ENCODE measurements at regions not wholly inside any gene's neighbourhood (a gene's known extent, or its start where the extent isn't known, plus 50 kb on each side); places are given as distances from the start of the nearest gene placed in this dataset.
"Not testable (repeated sequence)": the region's sequence is repeated elsewhere in the genome, so short reads cannot be mapped to it uniquely, and the experiment has no call there.

DNA sequence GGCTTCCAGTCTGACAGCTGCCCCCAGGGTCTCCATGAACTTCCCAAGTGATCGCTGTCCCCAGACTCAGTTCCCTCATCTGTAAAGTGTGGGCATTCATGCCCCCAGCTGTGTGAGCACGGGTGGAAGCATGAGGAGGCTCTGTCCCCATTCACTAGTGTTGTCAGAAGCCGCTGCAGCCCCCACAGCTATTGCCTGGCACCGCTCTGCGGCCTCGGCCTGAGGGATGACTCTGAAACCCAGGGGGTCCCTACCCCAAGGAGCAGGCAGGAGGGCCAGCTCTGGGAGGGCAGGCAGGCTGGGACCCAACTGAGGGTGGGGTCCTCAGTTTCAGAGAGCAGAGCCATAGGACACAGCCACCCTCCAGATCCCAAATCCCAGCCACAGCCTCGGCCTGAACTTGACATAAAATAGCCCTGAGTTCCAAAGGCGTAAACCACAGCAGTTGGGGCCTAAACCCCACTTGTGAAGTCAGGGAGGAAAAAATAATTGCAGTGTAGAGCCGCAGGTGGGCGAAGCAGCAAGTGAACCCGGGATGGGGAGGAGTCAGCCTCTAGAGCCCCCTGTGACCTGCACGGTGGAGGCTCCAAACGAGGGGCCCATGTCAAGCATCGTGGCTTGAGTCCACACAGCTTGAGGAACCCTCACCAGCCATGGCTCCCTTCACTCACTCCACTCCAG, 66.0 kb upstream of the ADAMTS2 start:
- DNase-seq (ENCODE audit: low read depth in 4 of 4, low spot score in 3 of 4): no peak

DNA sequence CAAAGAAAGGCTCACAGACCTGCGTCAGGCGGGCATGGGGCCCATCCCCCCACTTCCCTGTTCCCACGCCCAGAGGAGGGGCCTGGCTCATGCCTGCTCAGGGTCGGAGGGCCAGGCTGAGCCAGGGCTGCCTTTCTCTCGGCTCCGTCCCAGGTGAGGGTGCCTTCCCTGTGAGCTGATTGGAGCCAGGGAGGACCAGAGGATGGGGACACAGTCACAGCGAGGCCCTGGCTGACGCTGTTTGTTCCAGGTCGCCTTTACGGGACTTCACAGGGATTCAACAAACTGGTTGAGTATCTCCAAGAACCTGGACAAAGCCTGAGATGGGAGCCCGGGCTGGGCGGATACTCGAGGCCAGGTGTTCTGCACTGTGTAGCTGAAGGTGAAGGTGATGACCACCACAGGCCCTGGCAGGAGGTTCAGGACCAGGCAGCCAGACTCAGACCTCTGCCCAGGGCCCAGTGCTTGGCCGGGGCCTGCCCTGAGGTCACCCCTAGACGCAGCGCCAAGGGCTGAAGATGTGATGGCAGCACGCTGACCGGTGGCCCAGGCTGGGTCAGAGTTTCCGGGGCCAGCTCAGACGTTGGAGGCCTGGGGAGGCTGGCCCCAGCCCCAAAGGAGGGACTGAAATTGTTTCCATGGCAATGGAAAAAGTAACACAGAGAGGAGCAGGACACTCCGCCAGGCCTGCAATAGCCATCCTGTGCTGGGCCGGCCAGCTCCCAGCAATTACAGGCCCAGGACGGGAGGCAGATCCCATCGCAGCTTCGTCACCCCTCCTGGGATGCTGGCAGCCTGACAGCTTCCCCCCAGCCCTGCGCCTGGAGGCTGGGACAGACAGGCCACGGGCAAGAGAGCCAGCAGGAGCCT, 65.3 kb upstream of the ADAMTS2 start:
- no peak for DNase-seq (ENCODE audit: low read depth in 4 of 4, low spot score in 3 of 4)

DNA sequence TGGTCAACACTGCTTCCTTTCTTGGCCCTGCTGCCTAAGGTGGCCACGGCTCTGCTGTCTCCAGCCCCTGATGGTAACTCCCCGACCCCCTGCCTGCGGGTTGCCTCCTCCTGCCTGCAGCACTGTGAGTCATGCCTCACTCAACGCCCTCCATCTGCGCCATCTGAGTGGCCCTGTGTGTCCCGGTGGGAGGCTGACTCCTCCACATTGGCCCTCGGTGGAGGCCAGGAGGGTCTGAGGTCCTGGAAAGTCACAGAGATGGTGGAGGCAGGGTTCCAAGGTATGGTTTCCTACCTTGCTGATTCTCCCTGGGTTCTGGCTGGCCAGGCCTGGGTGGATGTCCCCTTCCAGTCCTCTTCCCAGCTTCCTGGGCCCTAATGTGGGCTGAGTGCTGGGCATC, 64.5 kb upstream of the ADAMTS2 start:
- no peak for DNase-seq (ENCODE audit: low read depth in 4 of 4, low spot score in 3 of 4)

- no peak for DNase-seq (ENCODE audit: low read depth in 4 of 4, low spot score in 3 of 4)
These were observed 63.4 kb upstream of the ADAMTS2 start for GRCh38 chr5:179408611-179409010.

DNA sequence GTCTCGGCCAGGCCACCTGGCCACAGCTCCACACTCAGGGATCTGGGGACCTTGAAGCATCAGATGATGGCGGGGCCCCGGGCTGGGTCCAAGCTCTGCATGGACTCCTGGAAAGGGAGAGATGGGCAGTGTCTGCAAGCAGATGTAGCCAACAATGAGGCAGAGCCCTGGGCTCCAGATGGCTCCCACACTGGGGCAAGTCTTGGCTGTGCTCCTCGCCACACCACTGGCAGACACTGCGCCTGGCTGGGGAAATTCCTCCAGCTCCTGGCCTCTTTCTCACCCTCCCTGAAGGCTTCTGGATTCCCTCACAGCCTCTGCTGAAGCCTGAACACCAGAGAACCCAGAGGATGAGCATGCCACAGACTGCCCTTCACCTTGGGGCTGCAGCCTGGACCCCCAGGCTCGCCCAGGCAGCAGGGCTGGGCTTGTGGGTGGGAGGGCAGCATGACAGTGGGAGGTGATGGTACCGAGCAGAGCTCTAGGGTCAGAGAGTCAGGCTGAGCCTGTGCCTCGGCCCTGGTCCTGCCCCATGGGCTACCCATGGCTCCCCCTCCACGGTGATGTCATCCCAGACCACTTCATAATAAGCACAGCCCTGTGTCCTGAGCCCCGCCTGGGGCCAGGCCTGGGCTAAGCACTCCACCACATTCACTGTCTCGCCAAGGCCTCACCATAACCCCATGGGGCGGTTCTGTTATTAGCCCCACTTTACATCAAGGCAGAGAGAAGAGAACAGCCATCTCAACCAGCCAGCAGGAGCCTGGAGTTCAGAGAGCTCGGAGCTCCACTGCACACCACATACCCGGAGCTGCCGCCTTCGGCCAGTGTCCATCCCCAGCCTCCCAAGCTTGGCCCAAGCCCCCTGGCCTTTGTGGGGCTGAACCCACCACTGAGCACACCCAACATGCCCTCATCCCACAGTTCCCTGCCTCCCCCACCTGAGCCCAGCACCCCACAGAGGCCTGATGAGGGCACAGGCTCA, 62.2 kb upstream of the ADAMTS2 start:
- DNase-seq (ENCODE audit: low read depth in 4 of 4, low spot score in 3 of 4): no peak

DNA sequence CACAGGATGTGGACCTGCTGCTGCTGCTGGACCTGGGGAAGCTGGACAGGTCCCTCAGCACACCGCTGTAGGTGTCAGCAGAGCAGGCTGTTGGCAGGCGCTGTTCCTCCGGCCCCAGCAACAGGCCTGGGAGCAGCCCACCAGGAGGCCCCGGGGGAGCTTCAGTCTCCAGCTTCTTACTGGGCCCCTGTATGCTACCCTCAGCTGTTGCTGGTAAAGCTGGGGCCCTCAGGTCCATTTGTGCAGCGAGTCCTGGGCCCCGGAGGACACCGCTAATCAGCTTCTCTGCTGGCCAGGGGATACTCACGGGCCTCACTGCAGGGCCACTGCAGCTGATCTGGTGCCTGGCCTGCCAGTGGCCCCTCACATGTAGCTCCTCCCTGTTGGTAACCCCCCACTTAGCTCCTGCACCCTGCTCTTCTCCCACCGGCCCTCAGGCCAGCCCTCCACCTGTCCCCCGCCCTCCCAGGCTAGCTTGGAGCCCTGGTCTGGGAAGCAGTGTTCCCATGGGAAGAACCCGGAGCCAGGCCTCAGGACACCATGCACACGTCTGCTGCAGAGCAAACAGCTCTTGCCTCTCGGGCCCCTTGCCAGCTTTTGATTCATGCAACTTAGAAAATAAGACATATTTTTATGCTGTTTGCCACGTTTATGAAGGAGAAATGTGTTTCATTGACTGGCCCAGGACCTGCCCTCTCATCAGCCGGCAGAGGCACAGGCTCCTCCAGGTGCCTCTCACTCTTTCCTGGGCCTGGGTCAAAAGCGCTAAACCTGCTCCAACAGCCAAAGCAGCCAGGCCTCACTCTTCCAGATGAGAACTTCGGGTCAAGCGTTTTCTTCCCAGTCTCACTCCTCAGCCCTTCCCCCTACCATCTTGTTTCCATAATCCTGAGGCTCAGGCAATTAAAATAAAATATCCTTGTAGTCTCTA, 61.0 kb upstream of the ADAMTS2 start:
- no peak for DNase-seq (ENCODE audit: low read depth in 4 of 4, low spot score in 3 of 4)

- no peak for DNase-seq (ENCODE audit: low read depth in 4 of 4, low spot score in 3 of 4)
These were observed 60.3 kb upstream of the ADAMTS2 start for GRCh38 chr5:179405426-179406030.

GRCh38 chr5:179405054-179405416, 59.8 kb upstream of the ADAMTS2 start:
- DNase-seq (ENCODE audit: low read depth in 4 of 4, low spot score in 3 of 4): no peak

DNA sequence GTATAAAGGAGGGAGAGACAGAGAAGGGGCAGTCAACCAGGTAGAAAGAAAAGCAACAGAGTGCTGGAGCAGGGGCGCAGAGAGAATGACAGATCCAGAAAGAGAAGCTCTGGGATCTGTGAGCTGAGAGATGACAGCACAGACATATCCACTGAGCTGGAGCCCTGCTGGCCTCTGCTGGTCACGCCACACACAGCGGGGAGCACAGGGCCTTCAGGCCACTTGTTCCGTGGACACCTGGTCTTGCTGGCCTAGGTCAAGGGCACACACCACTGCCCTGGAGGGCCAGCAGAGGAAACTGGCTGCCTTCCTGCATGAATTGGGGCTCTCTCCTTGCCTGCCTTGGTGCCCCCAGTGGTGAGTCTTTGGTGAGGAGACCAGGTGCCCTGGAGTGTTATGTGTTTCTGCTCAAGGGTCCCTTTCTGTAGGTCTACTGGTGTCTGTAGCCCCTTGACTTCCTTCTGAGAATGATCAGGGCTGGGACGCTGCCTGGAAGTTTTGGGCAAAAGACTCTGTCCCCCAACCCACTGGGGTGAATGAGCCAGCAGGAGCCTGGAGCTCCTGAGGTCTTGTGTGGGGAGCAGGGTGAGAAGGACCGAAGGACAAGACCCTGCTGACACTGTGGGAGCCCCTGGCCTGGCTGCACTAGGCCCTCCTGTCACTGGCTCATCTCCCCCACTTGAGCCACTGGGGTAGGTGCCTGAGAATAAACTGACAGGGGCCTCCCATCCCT, 59.2 kb upstream of the ADAMTS2 start:
- no peak for DNase-seq (ENCODE audit: low read depth in 4 of 4, low spot score in 3 of 4)

- no peak for DNase-seq (ENCODE audit: low read depth in 4 of 4, low spot score in 3 of 4)
These were observed 58.3 kb upstream of the ADAMTS2 start for GRCh38 chr5:179403426-179404147.

GRCh38 chr5:179400435-179400834, 55.2 kb upstream of the ADAMTS2 start:
- DNase-seq (ENCODE audit: low read depth in 4 of 4, low spot score in 3 of 4): not testable (repeated sequence)

DNA sequence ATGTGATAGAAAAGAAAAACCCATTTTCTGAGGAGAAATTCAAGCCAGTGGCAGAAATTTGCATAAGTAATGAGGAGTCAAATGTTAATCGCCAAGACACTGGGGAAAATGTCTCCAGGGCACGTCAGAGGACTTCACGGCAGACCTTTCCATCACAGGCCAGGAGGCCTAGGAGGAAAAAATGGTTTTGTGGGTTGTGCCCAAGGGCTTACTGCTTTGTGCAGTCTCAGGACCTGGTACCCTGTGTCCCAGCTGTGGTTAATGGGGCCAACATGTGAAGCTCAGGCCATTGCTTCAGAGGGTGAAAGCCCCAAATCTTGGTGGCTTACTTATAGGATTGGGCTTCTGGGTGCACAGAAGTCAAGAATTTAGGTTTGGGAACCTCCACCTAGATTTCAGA, 54.8 kb upstream of the ADAMTS2 start:
- no peak for DNase-seq (ENCODE audit: low read depth in 4 of 4, low spot score in 3 of 4)

- not testable (repeated sequence) for DNase-seq (ENCODE audit: low read depth in 4 of 4, low spot score in 3 of 4)
These were observed 54.1 kb upstream of the ADAMTS2 start for GRCh38 chr5:179399327-179399726.

- DNase-seq (ENCODE audit: low read depth in 4 of 4, low spot score in 3 of 4): no peak
These were observed 52.3 kb upstream of the ADAMTS2 start for GRCh38 chr5:179397516-179397915.

Measured in right renal pelvis (tissue), 4 donors.